Activated CD8-positive, alpha-beta T cell treated with anti-CD3 and anti-CD28 coated beads for 36 hours (primary cell): ENCODE measurements at regions not wholly inside any gene's neighbourhood (a gene's known extent, or its start where the extent isn't known, plus 50 kb on each side); places are given as distances from the start of the nearest gene placed in this dataset.

Source experiments
- ATAC-seq: fragments of 200-7000 bp; cut with Tn5 transposase; one replicate; pipeline ENCODE4 v1.10.0; 2021; ENCODE audit warnings: mild to moderate bottlenecking, moderate library complexity
- CTCF ChIA-PET: fragments of 350-600 bp; sonication (Branson Sonifier 250); formaldehyde crosslinking; loops from one replicate; lab custom pipeline; 2021; ENCODE audit warnings: antibody characterized with exemption; lab: Charles Lee
- POLR2A ChIA-PET: fragments of 350-600 bp; sonication (Branson Sonifier 250); formaldehyde crosslinking; loops from one replicate; lab custom pipeline; 2021; ENCODE audit warnings: antibody characterized with exemption; lab: Charles Lee
- DNase-seq: peaks from one replicate; pipeline ENCODE4 v3.0.0-alpha.2; 2020
- H3K27ac Mint-ChIP-seq: one replicate; pipeline ENCODE4 v1.8.0; 2021; ENCODE audit warnings: mild to moderate bottlenecking, mixed read lengths
- H3K27me3 Mint-ChIP-seq: one replicate; pipeline ENCODE4 v1.8.0; 2021; ENCODE audit warnings: mixed read lengths
- H3K36me3 Mint-ChIP-seq: one replicate; pipeline ENCODE4 v1.8.0; 2021; ENCODE audit warnings: low read depth, mixed read lengths
- H3K4me1 Mint-ChIP-seq: one replicate; pipeline ENCODE4 v1.8.0; 2021; ENCODE audit warnings: low read depth, mixed read lengths
- H3K4me3 Mint-ChIP-seq: one replicate; pipeline ENCODE4 v1.8.0; 2021; ENCODE audit warnings: mild to moderate bottlenecking, moderate library complexity, mixed read lengths
- H3K9me3 Mint-ChIP-seq: one replicate; pipeline ENCODE4 v1.8.0; 2021; ENCODE audit warnings: mixed read lengths
- CTCF ChIP-seq: fragments of 200-600 bp; IDR thresholded peaks from one replicate; pipeline ENCODE4 v1.8.0; 2022; ENCODE audit warnings: antibody characterized with exemption, mild to moderate bottlenecking
- intact Hi-C: fragments of 100-400 bp; cut with micrococcal nuclease; formaldehyde crosslinking; loops from one replicate; pipeline ENCODE4 v1.10.0; 2022

DNA sequence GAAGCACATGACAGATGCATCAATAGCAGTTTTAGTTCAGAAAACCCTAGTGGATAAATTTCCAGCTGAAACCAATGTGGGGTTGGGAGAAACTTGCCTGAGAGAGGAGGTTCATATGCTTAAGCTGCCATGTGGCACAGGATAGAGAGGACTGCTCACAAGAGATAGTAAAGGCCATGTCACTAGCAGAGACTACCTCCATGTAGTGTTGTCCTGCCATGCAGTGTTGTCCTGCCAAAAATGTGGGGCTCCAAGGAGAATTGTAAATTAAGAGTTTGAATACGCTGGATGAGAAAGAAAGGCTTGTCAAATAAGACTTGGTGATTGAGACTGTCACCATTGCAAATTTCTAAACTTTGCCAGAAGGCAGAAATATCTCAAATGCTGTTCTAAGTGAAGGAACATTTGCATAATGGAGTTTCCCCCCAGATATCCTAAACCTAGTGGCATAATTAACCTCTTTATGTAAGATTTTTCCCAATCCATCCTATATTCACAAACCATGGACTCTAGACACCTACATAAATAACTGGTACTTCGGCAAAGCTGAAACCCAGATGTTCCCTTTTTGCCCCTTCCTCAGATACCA is 938.3 kb upstream of the ALCAM start:
- CTCF ChIA-PET = interaction anchor here (0.6 kb wide), 1 partner anchor 543 kb away, joined by 3 read pairs; no protein-coding TSS in a partner anchor
- H3K27ac Mint-ChIP-seq = no peak overlapping the region
- intact Hi-C loops = no loop called here

DNA sequence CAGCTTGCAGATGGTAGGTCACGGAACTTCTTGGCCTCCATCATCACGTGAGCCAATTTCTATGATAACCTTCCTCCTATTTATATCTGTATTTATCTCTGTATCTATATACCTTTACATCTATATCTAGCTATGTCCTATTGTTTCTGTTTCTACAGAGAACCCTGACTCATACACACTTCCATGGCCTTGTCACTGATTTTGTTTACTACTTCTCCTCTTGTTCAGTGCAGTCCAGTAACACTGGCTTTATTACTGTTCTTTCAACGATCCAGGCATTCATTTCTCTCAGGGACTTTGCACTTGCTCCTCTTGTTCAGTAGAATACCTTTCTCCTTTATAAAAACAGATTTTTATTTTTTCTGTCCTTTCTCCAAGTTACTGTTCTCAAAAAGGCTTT is 937.0 kb upstream of the ALCAM start:
- Mint-ChIP-seq H3K36me3 (no peaks in the 10 kb centered on the region), H3K4me3 (no peak overlapping the region), H3K27me3 (no peaks in the 10 kb centered on the region), H3K4me1 (no peaks in the 10 kb centered on the region), H3K9me3 (no peaks in the 10 kb centered on the region), H3K27ac (no peak overlapping the region)
- POLR2A ChIA-PET = no interaction called here
- ATAC-seq (no peak), DNase-seq (no peak)
- no peak for TF ChIP-seq CTCF
- intact Hi-C loops = no loop called here
- CTCF ChIA-PET = no interaction called here

More for the DNA sequence above, 938.3 kb upstream of the ALCAM start:
- H3K27me3 Mint-ChIP-seq = no peaks in the 10 kb centered on the region
- H3K36me3 Mint-ChIP-seq = no peaks in the 10 kb centered on the region
- DNase-seq (no peak), ATAC-seq (no peak)
- POLR2A ChIA-PET = interaction anchor here (0.5 kb wide), 1 partner anchor 708 kb away, joined by 3 read pairs; no protein-coding TSS in a partner anchor
- H3K4me1 Mint-ChIP-seq = no peaks in the 10 kb centered on the region
- no peaks in the 10 kb centered on the region for H3K9me3 Mint-ChIP-seq
- no peak overlapping the region for H3K4me3 Mint-ChIP-seq
- TF ChIP-seq CTCF = no peak

DNA sequence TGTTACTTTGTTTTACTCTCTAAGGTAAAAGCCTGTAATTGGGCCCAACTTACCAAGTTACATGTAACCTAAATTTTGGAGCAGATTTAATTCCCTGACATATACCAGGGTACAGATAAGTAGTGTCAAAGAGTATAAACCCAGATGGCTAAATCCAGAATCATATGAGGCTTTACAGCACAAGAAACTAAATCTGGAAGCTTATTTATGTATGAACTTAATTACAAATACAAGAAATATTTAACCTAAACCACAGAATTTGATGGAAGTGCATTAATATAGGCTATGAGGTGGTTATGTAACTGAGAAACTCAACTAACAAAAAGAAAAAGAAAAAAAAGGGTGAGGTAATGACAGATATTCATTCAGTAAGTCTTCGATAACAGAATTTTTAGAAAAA is 930.2 kb upstream of the ALCAM start:
- no peaks in the 10 kb centered on the region for H3K9me3 Mint-ChIP-seq
- CTCF ChIA-PET = no interaction called here
- no peak overlapping the region for H3K27ac Mint-ChIP-seq
- intact Hi-C loops = no loop called here
- no peak for ATAC-seq
- H3K4me1 Mint-ChIP-seq = no peaks in the 10 kb centered on the region
- DNase-seq = no peak
- TF ChIP-seq CTCF = no peak
- no peaks in the 10 kb centered on the region for H3K36me3 Mint-ChIP-seq
- POLR2A ChIA-PET = no interaction called here
- no peak overlapping the region for H3K4me3 Mint-ChIP-seq
- H3K27me3 Mint-ChIP-seq = no peaks in the 10 kb centered on the region

DNA sequence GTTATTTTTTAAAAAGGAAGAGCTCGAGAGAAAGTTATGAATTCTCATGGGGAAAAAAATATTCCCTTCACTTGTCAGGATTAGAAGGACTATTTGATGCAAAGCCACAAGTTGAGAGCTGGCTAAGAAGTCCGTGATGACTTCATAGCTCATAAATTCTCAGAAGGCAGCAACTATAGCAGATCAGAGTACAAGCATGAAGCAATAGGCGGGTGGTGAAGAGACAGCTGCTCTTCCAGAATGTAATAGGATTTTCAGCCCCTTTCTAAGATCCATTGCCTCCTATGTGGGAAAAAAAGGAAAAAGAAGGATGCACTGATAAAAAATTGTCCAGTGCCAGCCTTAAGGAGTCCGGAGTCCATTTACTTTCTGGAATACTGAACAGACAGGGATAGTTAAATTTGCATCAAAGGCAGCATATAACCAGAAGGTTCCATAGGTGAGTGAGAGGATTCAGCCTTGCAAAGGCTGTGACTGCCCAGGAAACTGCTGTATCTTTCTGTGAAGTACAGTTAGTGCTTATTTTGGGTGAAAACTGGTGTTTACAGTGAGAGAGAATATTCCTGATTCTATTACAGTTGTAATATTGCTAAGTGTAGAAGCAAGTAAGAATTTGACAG is 929.5 kb upstream of the ALCAM start:
- no peak for ATAC-seq
- CTCF ChIA-PET = no interaction called here
- POLR2A ChIA-PET = no interaction called here
- no peak for TF ChIP-seq CTCF
- no peak for DNase-seq
- H3K27ac Mint-ChIP-seq = no peak overlapping the region
- H3K36me3 Mint-ChIP-seq = no peaks in the 10 kb centered on the region
- intact Hi-C loops = no loop called here
- H3K4me1 Mint-ChIP-seq = no peaks in the 10 kb centered on the region
- H3K27me3 Mint-ChIP-seq = no peaks in the 10 kb centered on the region
- no peaks in the 10 kb centered on the region for H3K9me3 Mint-ChIP-seq
- H3K4me3 Mint-ChIP-seq = no peak overlapping the region

DNA sequence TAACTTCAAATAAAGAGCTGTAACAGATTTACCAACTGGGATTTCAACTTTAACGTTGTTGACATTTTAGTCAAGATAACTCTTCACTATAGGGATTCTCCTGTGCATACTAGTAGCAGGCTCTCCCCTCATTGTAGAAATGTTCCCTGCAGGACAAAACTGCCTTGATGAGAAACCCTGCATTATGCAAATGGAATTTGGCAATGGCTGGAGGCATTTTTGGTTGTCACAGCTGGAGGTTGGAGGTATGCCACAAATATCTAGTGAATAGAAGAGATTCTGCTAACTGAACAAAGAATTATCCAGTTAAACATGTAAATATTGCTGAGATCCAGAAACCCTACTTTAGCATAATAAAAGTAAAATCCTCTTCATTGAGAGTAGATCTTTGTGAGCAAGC is 928.8 kb upstream of the ALCAM start:
- Mint-ChIP-seq H3K4me1 (no peaks in the 10 kb centered on the region), H3K4me3 (no peak overlapping the region), H3K27me3 (no peaks in the 10 kb centered on the region), H3K27ac (no peak overlapping the region), H3K9me3 (no peaks in the 10 kb centered on the region), H3K36me3 (no peaks in the 10 kb centered on the region)
- intact Hi-C loops = no loop called here
- DNase-seq = no peak
- TF ChIP-seq CTCF = no peak
- ATAC-seq = no peak
- ChIA-PET CTCF (no interaction called here), POLR2A (no interaction called here)
